Osteocyte (in vitro differentiated cells): ENCODE measurements at regions not wholly inside any gene's neighbourhood (a gene's known extent, or its start where the extent isn't known, plus 50 kb on each side); places are given as distances from the start of the nearest gene placed in this dataset.
"Not testable (repeated sequence)": the region's sequence is repeated elsewhere in the genome, so short reads cannot be mapped to it uniquely, and the experiment has no call there.

Experiments
- DNase-seq: peaks from one replicate; pipeline ENCODE4 v3.0.0; 2021; ENCODE audit warnings: mixed read lengths; ENCODE audit not compliant: unreplicated experiment; ENCODE audit errors: extremely low spot score
- H3K27ac Mint-ChIP-seq: one replicate; pipeline ENCODE4 v1.8.0; 2021; ENCODE audit warnings: mild to moderate bottlenecking, mixed read lengths; ENCODE audit not compliant: unreplicated experiment
- H3K27me3 Mint-ChIP-seq: one replicate; pipeline ENCODE4 v1.8.0; 2021; ENCODE audit warnings: mixed read lengths; ENCODE audit not compliant: unreplicated experiment
- H3K36me3 Mint-ChIP-seq: one replicate; pipeline ENCODE4 v1.8.0; 2021; ENCODE audit warnings: mixed read lengths; ENCODE audit not compliant: unreplicated experiment
- H3K4me1 Mint-ChIP-seq: one replicate; pipeline ENCODE4 v1.8.0; 2021; ENCODE audit warnings: mixed read lengths; ENCODE audit not compliant: unreplicated experiment
- H3K4me3 Mint-ChIP-seq: one replicate; pipeline ENCODE4 v1.8.0; 2021; ENCODE audit warnings: mild to moderate bottlenecking, moderate library complexity, mixed read lengths; ENCODE audit not compliant: unreplicated experiment
- H3K9me3 Mint-ChIP-seq: one replicate; pipeline ENCODE4 v1.8.0; 2021; ENCODE audit warnings: mixed read lengths; ENCODE audit not compliant: unreplicated experiment
- CTCF ChIP-seq: fragments of 200-600 bp; sonication (generic); IDR thresholded peaks from 2 replicates; pipeline ENCODE4 v1.5.0; 2021; ENCODE audit warnings: antibody characterized with exemption, mild to moderate bottlenecking, moderate library complexity

- Mint-ChIP-seq H3K4me1 (no peaks in the 10 kb centered on the region), H3K9me3 (no peaks in the 10 kb centered on the region), H3K4me3 (no peak overlapping the region), H3K36me3 (no peaks in the 10 kb centered on the region), H3K27ac (no peak overlapping the region), H3K27me3 (peaks cover 11% of the 10 kb centered on the region)
- DNase-seq = no peak
- TF ChIP-seq CTCF = no peak
Observed at GRCh38 chr4:25506032-25506571, 129.0 kb downstream of the ANAPC4 start.

GRCh38 chr4:25509646-25510045 lies 132.6 kb downstream of the ANAPC4 start:
- no peaks in the 10 kb centered on the region for H3K4me1 Mint-ChIP-seq
- no peak for TF ChIP-seq CTCF
- H3K27ac Mint-ChIP-seq = no peak overlapping the region
- H3K9me3 Mint-ChIP-seq = no peaks in the 10 kb centered on the region
- no peak for DNase-seq
- H3K4me3 Mint-ChIP-seq = no peak overlapping the region
- no peaks in the 10 kb centered on the region for H3K36me3 Mint-ChIP-seq
- H3K27me3 Mint-ChIP-seq = peaks cover 11% of the 10 kb centered on the region

GRCh38 chr4:25511823-25512222 lies 134.8 kb downstream of the ANAPC4 start:
- H3K4me3 Mint-ChIP-seq, DNase-seq, H3K27ac Mint-ChIP-seq, H3K4me1 Mint-ChIP-seq, H3K36me3 Mint-ChIP-seq, H3K9me3 Mint-ChIP-seq: not testable (repeated sequence)
- H3K27me3 Mint-ChIP-seq = peaks cover 15% of the 10 kb centered on the region

GRCh38 chr4:25513814-25514213 lies 136.8 kb downstream of the ANAPC4 start:
- no peak for DNase-seq
- Mint-ChIP-seq H3K27ac (no peak overlapping the region), H3K9me3 (no peaks in the 10 kb centered on the region), H3K4me1 (no peaks in the 10 kb centered on the region), H3K4me3 (no peak overlapping the region), H3K36me3 (no peaks in the 10 kb centered on the region), H3K27me3 (peaks cover 20% of the 10 kb centered on the region)
- no peak for TF ChIP-seq CTCF

GRCh38 chr4:25523405-25523804 lies 132.2 kb upstream of the SLC34A2 start:
- H3K4me3 Mint-ChIP-seq = no peak overlapping the region
- no peak overlapping the region for H3K27ac Mint-ChIP-seq
- no peaks in the 10 kb centered on the region for H3K9me3 Mint-ChIP-seq
- H3K27me3 Mint-ChIP-seq = peaks cover 13% of the 10 kb centered on the region
- no peaks in the 10 kb centered on the region for H3K36me3 Mint-ChIP-seq
- DNase-seq = no peak
- H3K4me1 Mint-ChIP-seq = no peaks in the 10 kb centered on the region
- no peak for TF ChIP-seq CTCF

- TF ChIP-seq CTCF = no peak
- DNase-seq = no peak
- no peaks in the 10 kb centered on the region for H3K9me3 Mint-ChIP-seq
- no peaks in the 10 kb centered on the region for H3K4me1 Mint-ChIP-seq
- H3K4me3 Mint-ChIP-seq = no peak overlapping the region
- no peaks in the 10 kb centered on the region for H3K36me3 Mint-ChIP-seq
- peaks cover 9% of the 10 kb centered on the region for H3K27me3 Mint-ChIP-seq
- no peak overlapping the region for H3K27ac Mint-ChIP-seq
Observed at GRCh38 chr4:25524663-25525062, 131.0 kb upstream of the SLC34A2 start.
